Heart left ventricle (tissue), 13 donors: ENCODE measurements at regions not wholly inside any gene's neighbourhood (a gene's known extent, or its start where the extent isn't known, plus 50 kb on each side); places are given as distances from the start of the nearest gene placed in this dataset.

Experiments
- POLR2A ChIP-seq, 2 donors: fragments of 450-650 bp; IDR thresholded peaks; one replicate each; pipeline ENCODE4 v1.6.1; 2017; ENCODE audit warnings: antibody characterized with exemption in 2 of 2, mild to moderate bottlenecking in 2 of 2, moderate library complexity in 2 of 2
- TF ChIP-seq, protein P1 (sequence below), 12 donors: fragments of 200-600 bp; sonication (generic) in 4 of 12; IDR thresholded peaks; one replicate each; pipeline versions ENCODE4 v1.5.0 to v1.8.0; 2018 to 2022; ENCODE audit warnings: antibody characterized with exemption in 12 of 12, mild to moderate bottlenecking in 5 of 12
- donor health status: ischemic (EF 13 %, LVEDD 7.1; RV severe dilation, severe dysfunction).
- donor health status: DM: no; HTN: yes; CAD: no.
- donor health status: DM: no; HTN: no; CAD: no.
- donor health status: ischemic (EF 25% LVEDD 6.9; RV normal size, moderate dysfunction).
- donor health status: ischemic (EF 25% LVEDD 5.7; RV mildly dilated, moderate dysfunction).
- donor health status: ischemic (EF 35%, LVEDD 5.7; RV mildly dilated, moderate dysfunction).
- donor health status: nonischemic (EF 11% LVEDD 7.7; RV severe dilation, severe dysfunction).
- donor health status: DM: yes; HTN: yes; CAD: no.
- donor health status: PGD.
- donor health status: ischemic (EF 29% LVEDD 5.4; RV normal size, mild dysfunction).
- donor health status: nonischemic (EF 23%, LVEDD 6.1; RV moderate dilation, normal function).

DNA sequence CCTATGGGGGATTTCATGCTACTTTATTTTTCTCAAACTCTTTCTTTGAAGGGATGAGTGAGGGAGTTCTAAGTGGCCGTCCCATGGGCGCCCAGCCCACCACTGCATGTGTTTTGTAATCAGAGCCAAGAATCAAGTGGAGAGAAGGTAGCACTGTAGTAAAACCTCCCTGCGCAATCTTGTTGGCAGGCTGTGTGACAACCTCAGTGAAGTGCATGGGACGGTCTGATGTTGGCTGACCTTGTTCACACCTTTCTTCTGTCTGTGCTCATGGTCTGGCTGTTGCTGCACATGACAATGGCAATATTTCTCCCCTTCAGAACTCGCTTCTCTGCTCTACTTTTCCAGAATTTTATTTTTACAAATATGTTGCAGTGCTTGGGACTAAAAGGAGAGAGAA is 71.2 kb upstream of the SHISA3 start:
- TF ChIP-seq, protein P1, sequence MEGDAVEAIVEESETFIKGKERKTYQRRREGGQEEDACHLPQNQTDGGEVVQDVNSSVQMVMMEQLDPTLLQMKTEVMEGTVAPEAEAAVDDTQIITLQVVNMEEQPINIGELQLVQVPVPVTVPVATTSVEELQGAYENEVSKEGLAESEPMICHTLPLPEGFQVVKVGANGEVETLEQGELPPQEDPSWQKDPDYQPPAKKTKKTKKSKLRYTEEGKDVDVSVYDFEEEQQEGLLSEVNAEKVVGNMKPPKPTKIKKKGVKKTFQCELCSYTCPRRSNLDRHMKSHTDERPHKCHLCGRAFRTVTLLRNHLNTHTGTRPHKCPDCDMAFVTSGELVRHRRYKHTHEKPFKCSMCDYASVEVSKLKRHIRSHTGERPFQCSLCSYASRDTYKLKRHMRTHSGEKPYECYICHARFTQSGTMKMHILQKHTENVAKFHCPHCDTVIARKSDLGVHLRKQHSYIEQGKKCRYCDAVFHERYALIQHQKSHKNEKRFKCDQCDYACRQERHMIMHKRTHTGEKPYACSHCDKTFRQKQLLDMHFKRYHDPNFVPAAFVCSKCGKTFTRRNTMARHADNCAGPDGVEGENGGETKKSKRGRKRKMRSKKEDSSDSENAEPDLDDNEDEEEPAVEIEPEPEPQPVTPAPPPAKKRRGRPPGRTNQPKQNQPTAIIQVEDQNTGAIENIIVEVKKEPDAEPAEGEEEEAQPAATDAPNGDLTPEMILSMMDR (IDR thresholded peaks at IDR 0.05), result no peak
- no peak for TF ChIP-seq POLR2A (IDR thresholded peaks at IDR 0.05)
